H9 (cell line): ENCODE measurements at regions not wholly inside any gene's neighbourhood (a gene's known extent, or its start where the extent isn't known, plus 50 kb on each side); places are given as distances from the start of the nearest gene placed in this dataset.

Source experiments
- DNase-seq: peaks from one replicate; pipeline ENCODE4 v3.0.0-alpha.2; 2017
- H2AFZ ChIP-seq: one replicate; pipeline ENCODE4 v1.6.1; 2013; ENCODE audit warnings: mild to moderate bottlenecking, low read length, control low read depth, moderate library complexity
- H2AK5ac ChIP-seq: 2 replicates; pipeline ENCODE4 v1.6.1; 2013; ENCODE audit warnings: low read length, control low read depth, mixed read lengths; ENCODE audit not compliant: insufficient read length
- H2BK120ac ChIP-seq: one replicate; pipeline ENCODE4 v1.6.1; 2013; ENCODE audit warnings: low read depth, mild to moderate bottlenecking, low read length, control low read depth, inconsistent platforms; ENCODE audit not compliant: poor library complexity, severe bottlenecking
- H2BK12ac ChIP-seq: 2 replicates; pipeline ENCODE4 v1.6.1; 2013; ENCODE audit warnings: low read length, control low read depth, mixed read lengths, low read depth; ENCODE audit not compliant: insufficient read length
- H2BK15ac ChIP-seq: 2 replicates; pipeline ENCODE4 v1.6.1; 2013; ENCODE audit warnings: low read depth, low read length, control low read depth
- H2BK20ac ChIP-seq: one replicate; pipeline ENCODE4 v1.6.1; 2013; ENCODE audit warnings: low read depth, mild to moderate bottlenecking, low read length, control low read depth, inconsistent platforms; ENCODE audit not compliant: poor library complexity, severe bottlenecking
- H2BK5ac ChIP-seq: 2 replicates; pipeline ENCODE4 v1.6.1; 2013; ENCODE audit warnings: low read length, control low read depth, mixed read lengths; ENCODE audit not compliant: insufficient read length
- H3K14ac ChIP-seq: 2 replicates; pipeline ENCODE4 v1.6.1; 2013; ENCODE audit warnings: low read length, control low read depth; ENCODE audit not compliant: insufficient read depth
- H3K18ac ChIP-seq: 2 replicates; pipeline ENCODE4 v1.6.1; 2013; ENCODE audit warnings: low read depth, mild to moderate bottlenecking, mixed read lengths, low read length, control low read depth; ENCODE audit not compliant: insufficient read length
- H3K23ac ChIP-seq: 2 replicates; pipeline ENCODE4 v1.6.1; 2013; ENCODE audit warnings: low read length, control low read depth, mixed read lengths, low read depth; ENCODE audit not compliant: insufficient read length
- H3K23me2 ChIP-seq: 2 replicates; pipeline ENCODE4 v1.6.1; 2013; ENCODE audit warnings: low read depth, mild to moderate bottlenecking, mixed read lengths, low read length, control low read depth; ENCODE audit not compliant: insufficient read length, poor library complexity, severe bottlenecking
- H3K27ac ChIP-seq: 2 replicates; pipeline ENCODE4 v1.5.1; 2013; ENCODE audit warnings: low read length, control low read depth, mixed read lengths, low read depth; ENCODE audit not compliant: insufficient read length
- H3K27me3 ChIP-seq: 2 replicates; pipeline ENCODE4 v1.6.1; 2013; ENCODE audit warnings: low read length, control low read depth, inconsistent platforms; ENCODE audit not compliant: insufficient read depth
- H3K4ac ChIP-seq: 2 replicates; pipeline ENCODE4 v1.6.1; 2013; ENCODE audit warnings: low read depth, mild to moderate bottlenecking, control low read depth, inconsistent platforms, low read length, moderate library complexity
- H3K4me1 ChIP-seq: 2 replicates; pipeline ENCODE4 v1.6.1; 2013; ENCODE audit warnings: low read length, control low read depth, inconsistent platforms; ENCODE audit not compliant: insufficient read depth
- H3K4me2 ChIP-seq: 2 replicates; pipeline ENCODE4 v1.6.1; 2013; ENCODE audit warnings: low read length, control low read depth, mixed read lengths; ENCODE audit not compliant: insufficient read length, insufficient read depth
- H3K56ac ChIP-seq: 2 replicates; pipeline ENCODE4 v1.6.1; 2013; ENCODE audit warnings: low read depth, mild to moderate bottlenecking, mixed read lengths, low read length, control low read depth; ENCODE audit not compliant: insufficient read length
- H3K79me1 ChIP-seq: 2 replicates; pipeline ENCODE4 v1.6.1; 2013; ENCODE audit warnings: low read depth, mild to moderate bottlenecking, moderate library complexity, low read length, control low read depth, inconsistent platforms; ENCODE audit not compliant: insufficient read depth, poor library complexity, severe bottlenecking
- H3K79me2 ChIP-seq: 2 replicates; pipeline ENCODE4 v1.6.1; 2013; ENCODE audit warnings: low read length, control low read depth, inconsistent platforms; ENCODE audit not compliant: insufficient read depth
- H3K9ac ChIP-seq: 2 replicates; pipeline ENCODE4 v1.6.1; 2013; ENCODE audit warnings: low read length, control low read depth, mixed read lengths; ENCODE audit not compliant: insufficient read length; ENCODE audit errors: extremely low read depth
- H3K9me3 ChIP-seq: one replicate; pipeline ENCODE4 v1.6.1; 2013; ENCODE audit warnings: low read depth, low read length, inconsistent platforms; ENCODE audit not compliant: control insufficient read depth
- H3T11ph ChIP-seq: one replicate; pipeline ENCODE4 v1.6.1; 2013; ENCODE audit warnings: mild to moderate bottlenecking, low read length, control low read depth, inconsistent platforms
- H4K20me1 ChIP-seq: one replicate; pipeline ENCODE4 v1.6.1; 2013; ENCODE audit not compliant: control insufficient read depth, insufficient read length, insufficient read depth
- H4K5ac ChIP-seq: 2 replicates; pipeline ENCODE4 v1.6.1; 2013; ENCODE audit warnings: low read depth, mild to moderate bottlenecking, mixed read lengths, low read length, control low read depth; ENCODE audit not compliant: insufficient read length
- H4K8ac ChIP-seq: replicated peaks from 2 replicates; pipeline ENCODE4 v1.6.1; 2013; ENCODE audit warnings: low read length, control low read depth, mixed read lengths, low read depth; ENCODE audit not compliant: insufficient read length
- H4K91ac ChIP-seq: 2 replicates; pipeline ENCODE4 v1.6.1; 2013; ENCODE audit warnings: low read depth, mild to moderate bottlenecking, moderate library complexity, mixed read lengths, low read length, control low read depth; ENCODE audit not compliant: insufficient read length
- H3K27ac Mint-ChIP-seq, 3 experiments: 2 replicates in 2 of 3; 3 replicates in 1 of 3; pipeline ENCODE4 v1.8.0; 2020 to 2021; ENCODE audit warnings: mixed read lengths in 3 of 3, mild to moderate bottlenecking in 1 of 3, moderate library complexity in 1 of 3
- H3K27me3 Mint-ChIP-seq: 2 replicates; pipeline ENCODE4 v1.8.0; 2021; ENCODE audit warnings: low read depth, mild to moderate bottlenecking, moderate library complexity, mixed read lengths
- H3K36me3 Mint-ChIP-seq, 3 experiments: 2 replicates in 2 of 3; 3 replicates in 1 of 3; pipeline ENCODE4 v1.8.0; 2020 to 2021; ENCODE audit warnings: low read depth in 3 of 3, mixed read lengths in 3 of 3; ENCODE audit not compliant: insufficient read depth in 1 of 3
- H3K4me1 Mint-ChIP-seq, 2 experiments: 2 replicates each; pipeline ENCODE4 v1.8.0; 2020; ENCODE audit warnings: mixed read lengths in 2 of 2
- H3K4me3 Mint-ChIP-seq, 2 experiments: 2 replicates in 1 of 2; 3 replicates in 1 of 2; pipeline ENCODE4 v1.8.0; 2020 to 2021; ENCODE audit warnings: mild to moderate bottlenecking in 2 of 2, mixed read lengths in 2 of 2, moderate library complexity in 1 of 2
- H3K9me3 Mint-ChIP-seq, 2 experiments: 2 replicates in 1 of 2; 3 replicates in 1 of 2; pipeline ENCODE4 v1.8.0; 2020; ENCODE audit warnings: mild to moderate bottlenecking in 2 of 2, mixed read lengths in 2 of 2, moderate library complexity in 1 of 2
- WGBS: extraction: QIAGEN DNeasy Blood & Tissue Kit; methylation state at CpG from one replicate; pipeline ENCODE4 v1.1.7; 2013; ENCODE audit warnings: missing lambda C conversion rate, low lambda C conversion rate, mixed read lengths; ENCODE audit not compliant: insufficient read length; ENCODE audit errors: extremely low coverage; 5-methylcytosine and 5-hydroxymethylcytosine counted together
- TF ChIP-seq, protein P1 (sequence below): fragments of 200-600 bp; sonication (generic); conservative IDR thresholded peaks from 3 replicates; pipeline ENCODE4 v1.8.0; 2021; ENCODE audit warnings: antibody characterized with exemption, mild to moderate bottlenecking

GRCh38 chr6:113763311-113763766 lies 93.8 kb upstream of the MARCKS start:
- no CpG with 5 or more reads among the region's 1 CpG for WGBS
- no peaks in the 10 kb centered on the region for H3K79me1 ChIP-seq
- H3K27me3 ChIP-seq: no peaks in the 10 kb centered on the region
- no peak overlapping the region for H3K4ac ChIP-seq
- no peak overlapping the region for H2BK12ac ChIP-seq
- no peak overlapping the region for H3K14ac ChIP-seq
- DNase-seq: no peak
- H3T11ph ChIP-seq: no peak overlapping the region
- H3K9me3 ChIP-seq: no peaks in the 10 kb centered on the region
- no peak overlapping the region for H2BK20ac ChIP-seq
- H3K27me3 Mint-ChIP-seq: no peaks in the 10 kb centered on the region; the same call in 1 of the 2 replicates
- no peak overlapping the region for H3K4me2 ChIP-seq
- H3K4me1 ChIP-seq: no peaks in the 10 kb centered on the region
- no peaks in the 10 kb centered on the region for H3K23me2 ChIP-seq
- no peak overlapping the region for H3K27ac ChIP-seq
- TF ChIP-seq, protein P1, sequence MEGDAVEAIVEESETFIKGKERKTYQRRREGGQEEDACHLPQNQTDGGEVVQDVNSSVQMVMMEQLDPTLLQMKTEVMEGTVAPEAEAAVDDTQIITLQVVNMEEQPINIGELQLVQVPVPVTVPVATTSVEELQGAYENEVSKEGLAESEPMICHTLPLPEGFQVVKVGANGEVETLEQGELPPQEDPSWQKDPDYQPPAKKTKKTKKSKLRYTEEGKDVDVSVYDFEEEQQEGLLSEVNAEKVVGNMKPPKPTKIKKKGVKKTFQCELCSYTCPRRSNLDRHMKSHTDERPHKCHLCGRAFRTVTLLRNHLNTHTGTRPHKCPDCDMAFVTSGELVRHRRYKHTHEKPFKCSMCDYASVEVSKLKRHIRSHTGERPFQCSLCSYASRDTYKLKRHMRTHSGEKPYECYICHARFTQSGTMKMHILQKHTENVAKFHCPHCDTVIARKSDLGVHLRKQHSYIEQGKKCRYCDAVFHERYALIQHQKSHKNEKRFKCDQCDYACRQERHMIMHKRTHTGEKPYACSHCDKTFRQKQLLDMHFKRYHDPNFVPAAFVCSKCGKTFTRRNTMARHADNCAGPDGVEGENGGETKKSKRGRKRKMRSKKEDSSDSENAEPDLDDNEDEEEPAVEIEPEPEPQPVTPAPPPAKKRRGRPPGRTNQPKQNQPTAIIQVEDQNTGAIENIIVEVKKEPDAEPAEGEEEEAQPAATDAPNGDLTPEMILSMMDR: no peak
- H3K56ac ChIP-seq: no peak overlapping the region
- H3K9me3 Mint-ChIP-seq: no peaks in the 10 kb centered on the region
- H3K18ac ChIP-seq: no peak overlapping the region
- no peak overlapping the region for H4K5ac ChIP-seq
- H2AK5ac ChIP-seq: no peak overlapping the region
- H3K4me1 Mint-ChIP-seq: peaks cover 0 to 9% of the 10 kb centered on the region in 2 experiments; a peak in 3 of 4 replicates
- H4K91ac ChIP-seq: no peak overlapping the region
- H2BK15ac ChIP-seq: no peak overlapping the region
- H4K8ac ChIP-seq: no peak overlapping the region
- no peak overlapping the region for H2AFZ ChIP-seq
- H3K4me3 Mint-ChIP-seq: no peak overlapping the region
- no peaks in the 10 kb centered on the region for H4K20me1 ChIP-seq
- H3K36me3 Mint-ChIP-seq: no peaks in the 10 kb centered on the region
- H3K79me2 ChIP-seq: no peaks in the 10 kb centered on the region
- no peak overlapping the region for H2BK5ac ChIP-seq
- peak overlapping the region in 1 of 3 experiments; percentile 76; a peak in 1 of 7 replicates for H3K27ac Mint-ChIP-seq
- H2BK120ac ChIP-seq: no peak overlapping the region
- H3K9ac ChIP-seq: no peak overlapping the region
- no peak overlapping the region for H3K23ac ChIP-seq
